Ureter (tissue), 1 donor: ENCODE measurements at regions not wholly inside any gene's neighbourhood (a gene's known extent, or its start where the extent isn't known, plus 50 kb on each side); places are given as distances from the start of the nearest gene placed in this dataset.

Source experiments
- DNase-seq: peaks from one replicate; pipeline ENCODE4 v3.0.0-alpha.2; 2020; ENCODE audit warnings: low spot score
- donor health status: DM: yes; HTN: yes; CAD: no.

GRCh38 chr1:59055908-59056719, 240.8 kb upstream of the FGGY start:
- no peak for DNase-seq

DNA sequence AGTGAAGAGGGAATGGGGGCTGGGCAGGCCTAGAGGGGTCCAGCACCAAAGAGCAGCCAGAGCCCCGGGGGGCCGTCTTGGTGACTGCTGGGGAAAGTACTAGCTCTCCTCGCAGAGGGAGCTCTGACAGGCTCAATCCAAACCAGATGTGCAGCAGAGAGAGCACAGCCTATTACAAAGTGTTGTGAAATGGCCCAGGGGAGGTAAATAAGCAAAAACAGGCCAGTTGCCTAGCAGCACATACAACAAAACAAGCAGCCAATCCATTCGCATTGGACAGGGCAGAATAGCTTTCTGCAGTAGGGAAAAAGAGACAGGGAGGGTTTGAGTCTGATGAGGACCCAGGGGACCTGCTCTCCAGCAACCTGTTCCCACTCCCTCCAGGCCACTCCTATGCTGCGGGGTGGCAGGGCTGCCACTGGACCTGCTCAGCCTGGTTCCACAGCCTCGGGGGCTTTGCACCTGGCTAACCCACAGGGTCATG, 239.6 kb upstream of the FGGY start:
- DNase-seq = peak; percentile 71

DNA sequence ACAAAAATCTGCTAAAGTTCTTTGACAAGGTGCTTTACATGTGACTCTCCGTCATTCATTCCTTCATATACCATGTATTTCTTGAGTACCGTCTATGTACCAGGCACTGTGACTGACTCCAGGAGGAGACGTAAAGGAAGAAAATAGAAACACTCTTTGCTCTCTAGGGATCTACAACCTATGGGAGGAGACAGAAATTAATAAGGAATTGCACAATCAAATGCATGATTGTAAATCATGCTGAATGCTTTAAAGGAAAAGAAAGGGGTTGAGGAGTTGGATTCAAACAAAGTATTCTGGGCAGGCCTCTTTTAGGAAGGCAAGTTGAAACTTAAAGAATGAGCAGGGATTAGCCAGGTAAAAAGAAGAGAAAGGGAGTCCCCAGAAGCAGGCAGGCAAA, 239.1 kb upstream of the FGGY start:
- no peak for DNase-seq

DNA sequence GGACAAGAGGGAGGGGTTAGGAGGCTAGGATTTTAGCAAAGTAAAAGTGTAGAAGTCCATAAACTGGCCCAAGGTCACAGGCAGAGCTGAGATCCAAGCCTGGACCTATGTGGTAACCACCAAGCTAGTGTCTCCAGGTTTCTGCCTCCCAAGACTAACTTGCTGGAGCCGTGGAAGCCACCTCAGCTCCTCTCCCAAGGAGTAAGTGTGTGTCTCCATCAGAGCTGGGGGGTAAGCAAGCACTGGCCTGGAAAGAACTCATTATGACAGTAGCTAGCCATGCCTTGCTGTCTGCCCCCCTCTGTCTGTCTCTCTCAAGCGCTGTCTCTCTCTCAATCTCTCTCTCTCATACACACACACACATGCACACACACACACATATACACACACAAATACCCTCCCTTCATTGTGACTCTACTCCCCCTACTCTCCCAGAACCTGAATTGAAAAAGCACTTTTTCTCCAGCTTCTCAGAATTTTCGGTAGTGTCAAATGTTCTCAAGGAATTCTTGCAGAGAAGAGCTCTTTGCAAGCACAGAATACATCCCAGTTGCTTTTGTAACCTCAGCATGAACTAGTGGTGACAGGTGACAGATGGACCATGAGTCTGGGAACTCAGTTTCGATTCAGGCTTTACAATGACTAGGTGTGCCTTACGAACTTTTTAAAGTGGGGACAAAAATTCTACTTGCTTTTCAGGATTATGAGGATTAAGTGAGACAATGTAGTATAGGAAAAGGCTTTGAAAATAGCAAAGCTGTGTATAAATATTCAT, 238.0 kb upstream of the FGGY start:
- DNase-seq = no peak

GRCh38 chr1:59061876-59062275, 235.0 kb upstream of the FGGY start:
- DNase-seq = peak; percentile 55

DNA sequence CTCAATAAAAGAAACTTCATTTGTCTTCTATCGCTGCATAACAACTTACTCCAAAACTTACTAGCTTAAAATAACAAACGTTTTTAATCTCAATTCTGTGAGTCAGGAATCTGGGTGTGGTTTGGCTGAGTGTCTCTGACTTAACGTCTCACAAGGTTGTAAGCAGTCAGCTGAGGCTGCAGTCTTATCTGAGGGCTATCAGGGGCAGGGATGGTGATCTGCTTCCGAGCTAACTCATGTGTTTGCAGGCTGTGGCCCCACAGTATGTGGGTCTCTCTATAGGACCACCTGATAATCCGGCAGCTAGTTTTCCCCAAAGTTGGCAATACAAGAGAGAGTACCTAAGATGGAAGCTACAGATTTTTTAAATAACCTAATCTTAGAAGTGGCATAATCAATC, 234.2 kb upstream of the FGGY start:
- no peak for DNase-seq

GRCh38 chr1:59063501-59063900, 233.4 kb upstream of the FGGY start:
- DNase-seq = no peak

GRCh38 chr1:59064592-59064991, 232.3 kb upstream of the FGGY start:
- DNase-seq = no peak

DNA sequence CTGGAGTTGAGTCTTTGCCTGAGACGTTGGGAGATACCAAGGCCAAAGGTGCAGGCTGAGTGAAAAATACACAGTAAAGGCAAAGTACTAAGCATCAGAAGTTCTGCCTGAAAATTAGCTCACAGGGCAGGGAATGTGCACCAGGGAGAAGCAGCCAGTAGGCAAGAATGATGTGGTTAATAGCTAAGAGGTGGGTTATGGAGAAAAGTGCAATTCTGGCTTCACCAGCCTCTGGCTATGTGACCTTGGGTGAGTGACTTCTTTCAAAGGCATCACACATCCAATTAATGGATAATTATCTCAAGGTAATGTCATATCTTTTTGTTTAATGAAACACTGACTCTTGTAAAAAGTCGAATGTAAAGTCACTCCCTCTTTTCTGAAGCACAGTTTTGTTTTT, 230.7 kb upstream of the FGGY start:
- no peak for DNase-seq

- no peak for DNase-seq
Measured at GRCh38 chr1:59070610-59071009, 226.3 kb upstream of the FGGY start.

DNA sequence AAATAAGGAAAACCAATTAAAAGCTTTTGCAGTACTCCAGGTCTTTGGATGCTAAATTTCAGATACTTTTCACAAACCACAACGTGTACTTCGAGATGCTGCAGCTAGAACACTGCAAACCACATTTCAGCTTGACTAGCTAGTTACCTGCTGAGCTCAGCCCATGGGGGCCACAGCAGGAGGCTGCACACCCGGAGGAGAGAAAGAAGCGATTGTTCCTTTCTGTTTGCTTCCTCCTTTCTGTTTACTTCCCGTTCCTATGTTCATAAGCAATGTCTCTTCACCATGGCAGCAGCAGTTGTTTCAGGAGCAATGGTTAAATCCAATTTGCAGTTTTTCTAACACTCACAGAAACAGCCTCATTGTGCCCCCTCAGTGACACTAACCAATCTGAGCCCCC, 225.6 kb upstream of the FGGY start:
- DNase-seq = no peak

- no peak for DNase-seq
Measured at GRCh38 chr1:59071876-59072582, 224.9 kb upstream of the FGGY start.

DNA sequence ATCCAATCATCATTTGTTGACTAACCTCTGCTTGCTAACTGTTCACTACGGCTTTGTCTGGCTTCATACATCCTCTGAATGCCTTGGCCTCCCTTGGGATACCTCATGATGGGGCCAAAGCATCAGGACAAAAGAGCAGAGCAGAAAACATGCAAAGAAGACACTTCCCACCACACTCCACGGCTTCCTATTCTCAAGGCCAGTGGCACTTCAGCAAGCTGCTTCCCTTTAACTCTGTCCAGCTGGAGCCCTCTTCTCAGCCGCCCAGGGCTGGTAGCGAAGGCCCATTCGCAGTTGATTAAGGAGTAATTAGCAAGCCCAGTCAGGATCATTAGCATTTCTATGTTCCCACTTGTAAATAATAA, 224.3 kb upstream of the FGGY start:
- no peak for DNase-seq

GRCh38 chr1:59074598-59074997, 222.3 kb upstream of the FGGY start:
- DNase-seq = no peak

DNA sequence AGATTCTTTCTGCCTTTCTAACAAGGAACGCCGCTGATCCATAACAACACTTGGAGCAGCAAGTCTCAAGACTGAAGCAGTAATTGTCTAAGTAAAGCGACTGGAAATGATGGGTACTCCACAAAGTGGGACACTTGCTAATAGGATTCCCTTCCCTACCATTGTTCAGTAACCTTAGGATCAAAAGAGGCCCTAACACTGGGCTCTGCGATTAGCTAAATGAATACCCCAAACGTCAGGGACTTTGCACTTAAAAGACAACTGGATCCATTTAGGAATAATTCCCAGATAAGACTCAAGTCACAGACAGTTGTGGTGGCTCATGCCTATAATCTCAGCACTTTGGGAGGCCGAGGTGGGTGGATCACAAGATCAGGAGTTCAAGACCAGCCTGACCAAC, 221.9 kb upstream of the FGGY start:
- DNase-seq = no peak

GRCh38 chr1:59076612-59077011, 220.3 kb upstream of the FGGY start:
- DNase-seq = no peak

DNA sequence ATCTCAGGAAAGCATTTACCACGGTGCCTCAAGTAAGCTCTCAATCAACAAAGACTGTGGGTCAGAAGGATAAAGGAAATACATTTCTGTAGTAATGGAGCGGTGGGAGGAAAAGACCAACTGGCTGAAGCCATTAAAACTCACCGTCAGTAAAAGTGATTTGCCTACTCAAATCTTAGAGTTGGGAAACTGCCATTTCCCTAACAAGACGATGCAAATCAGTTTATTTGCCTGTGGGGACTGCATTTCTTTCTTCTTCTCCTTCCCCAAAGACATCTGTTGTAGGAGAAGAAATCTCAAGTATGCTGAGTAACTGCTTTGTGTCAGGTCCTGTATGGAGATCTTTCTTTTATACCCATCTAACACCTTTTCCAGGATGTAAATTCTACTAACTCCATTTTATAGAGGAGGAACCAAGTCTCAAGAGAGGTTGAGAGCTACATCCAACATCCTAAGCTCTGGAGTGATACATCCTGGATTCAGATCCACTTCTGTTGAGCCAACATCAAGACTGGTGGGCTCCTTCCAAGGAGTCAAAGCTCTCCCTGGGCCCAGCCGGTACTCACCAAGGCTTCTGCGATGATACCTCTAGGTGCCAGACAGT, 219.3 kb upstream of the FGGY start:
- no peak for DNase-seq

DNA sequence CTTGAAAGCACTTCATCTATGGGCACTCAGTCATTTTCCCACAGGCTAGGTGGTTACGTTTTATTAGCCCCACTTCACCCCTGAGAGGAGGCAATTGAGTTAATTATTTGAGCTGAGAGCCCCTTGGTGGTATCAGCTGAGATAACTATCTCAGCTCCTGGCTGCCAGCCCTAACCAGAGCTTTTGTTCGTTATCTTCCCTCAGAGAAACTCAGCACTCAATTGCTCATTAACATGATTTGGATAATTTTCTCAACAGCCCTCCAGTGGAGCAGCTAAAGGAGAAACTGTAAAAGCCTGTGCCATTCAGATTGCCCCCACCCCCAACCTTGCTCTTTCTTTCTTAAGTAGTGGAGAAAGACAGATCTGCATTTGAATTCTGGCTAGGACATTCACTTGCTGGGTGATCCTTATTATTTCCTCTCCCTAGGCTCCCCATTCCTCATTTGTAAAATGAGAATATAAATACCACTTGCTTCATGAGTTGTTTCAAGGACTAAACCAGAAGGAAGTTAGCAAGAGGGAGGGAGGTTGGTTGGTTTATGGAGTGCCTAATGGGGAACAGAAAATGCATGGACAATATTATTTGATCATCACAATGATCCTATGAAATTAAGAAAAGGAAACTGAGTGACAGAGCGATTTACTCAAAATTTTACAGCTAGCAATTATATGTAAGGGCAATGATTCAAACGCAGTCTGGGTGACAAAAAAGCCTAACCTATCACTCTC, 218.7 kb upstream of the FGGY start:
- no peak for DNase-seq

GRCh38 chr1:59078866-59079265, 218.0 kb upstream of the FGGY start:
- no peak for DNase-seq

DNA sequence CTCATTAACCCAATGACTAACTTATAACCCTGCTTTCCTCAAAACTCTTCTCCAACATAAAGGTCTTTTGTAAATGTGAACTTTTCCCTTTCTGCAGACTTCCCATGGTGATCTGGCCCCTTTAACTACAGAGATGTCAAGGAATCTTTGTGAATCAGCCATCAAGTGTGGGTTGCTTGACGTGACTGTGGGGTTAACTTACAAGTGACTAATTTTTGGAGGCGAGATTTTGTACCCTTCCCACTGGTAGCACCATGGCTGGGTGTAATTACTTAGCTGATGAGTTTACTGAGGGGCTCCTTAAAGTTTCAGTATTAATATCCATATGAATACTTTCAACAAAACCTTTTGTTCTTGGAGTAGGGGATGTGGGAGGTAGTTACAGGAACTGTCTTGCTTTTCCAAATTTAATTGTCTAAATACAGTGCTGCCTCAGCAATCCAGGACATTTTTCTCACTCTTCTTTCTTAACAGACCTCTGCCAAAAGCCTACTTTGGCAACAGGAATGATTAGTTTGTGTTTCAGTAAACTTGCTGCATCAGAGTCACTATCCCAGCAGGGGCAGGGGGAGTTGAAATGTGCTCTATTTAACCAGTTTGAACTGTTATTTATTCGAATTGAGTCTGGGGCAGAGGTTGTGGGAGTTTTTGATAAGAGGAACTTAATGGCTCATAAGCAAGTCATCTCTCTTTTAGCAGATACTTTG, 217.3 kb upstream of the FGGY start:
- DNase-seq = no peak

DNA sequence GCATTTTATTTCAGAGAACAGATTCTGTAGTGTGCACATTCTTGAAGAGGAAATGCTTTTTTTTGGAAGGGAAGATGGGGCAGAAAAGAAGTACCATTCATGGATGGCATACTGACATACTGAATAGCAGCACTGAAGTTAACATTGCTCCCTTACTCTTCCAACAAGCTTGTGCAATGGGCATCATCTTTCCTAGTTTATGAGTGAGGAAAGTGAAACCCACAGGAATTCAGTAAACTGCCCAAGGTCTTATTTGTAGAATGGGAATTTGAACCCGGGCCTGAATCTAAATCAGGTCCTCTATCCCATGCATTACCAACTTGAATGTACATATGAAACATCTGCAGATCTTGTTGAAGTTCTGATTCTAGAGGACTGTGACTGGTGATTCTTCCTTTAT, 215.7 kb upstream of the FGGY start:
- DNase-seq = no peak
